ENCODE measurements at regions not wholly inside any gene's neighbourhood (a gene's known extent, or its start where the extent isn't known, plus 50 kb on each side); places are given as distances from the start of the nearest gene placed in this dataset.

DNA sequence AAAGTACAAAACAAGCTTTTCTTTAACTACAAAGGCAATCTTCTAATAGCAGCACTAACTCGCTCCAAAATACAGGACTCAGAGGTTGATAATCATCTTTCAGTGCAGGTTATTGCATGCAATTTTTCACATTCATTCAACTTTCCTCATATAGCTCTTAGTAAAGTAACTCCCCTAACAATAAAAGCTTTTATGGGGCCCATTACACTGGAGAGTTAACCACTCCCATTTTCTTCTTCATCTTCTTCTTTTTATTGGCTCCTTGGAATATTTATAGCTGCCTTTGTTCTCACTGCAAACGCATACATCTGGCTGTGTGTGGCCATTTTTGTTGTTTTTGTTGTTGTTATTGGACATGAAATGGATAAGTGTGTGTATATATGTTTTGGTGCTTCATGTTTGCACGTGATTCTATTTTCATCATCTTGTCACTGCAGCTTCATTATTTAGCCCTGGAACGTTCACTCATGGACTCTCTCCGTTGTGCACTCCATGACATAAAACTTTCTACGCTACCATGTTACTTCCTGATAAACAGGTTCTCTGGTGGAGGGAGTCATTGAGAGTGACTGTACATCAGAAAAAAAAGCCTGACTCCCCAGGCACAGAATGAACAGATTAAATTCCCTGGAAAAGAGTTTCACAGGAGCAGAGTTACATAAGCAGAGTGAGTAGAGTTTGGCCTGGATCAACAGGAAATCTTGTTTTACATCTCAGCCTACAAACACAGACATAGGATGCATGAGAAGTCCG lies 236.4 kb upstream of the SP4 start:
- Histone ChIP-seq H3K4me1 (ENCODE audit: insufficient read depth, low read length) (peaks cover 5% of the 10 kb centered on the region), H3K9ac (ENCODE audit: low read depth, low read length) (no peak overlapping the region), H3K36me3 (ENCODE audit: insufficient read depth, low read length) (no peaks in the 10 kb centered on the region)

DNA sequence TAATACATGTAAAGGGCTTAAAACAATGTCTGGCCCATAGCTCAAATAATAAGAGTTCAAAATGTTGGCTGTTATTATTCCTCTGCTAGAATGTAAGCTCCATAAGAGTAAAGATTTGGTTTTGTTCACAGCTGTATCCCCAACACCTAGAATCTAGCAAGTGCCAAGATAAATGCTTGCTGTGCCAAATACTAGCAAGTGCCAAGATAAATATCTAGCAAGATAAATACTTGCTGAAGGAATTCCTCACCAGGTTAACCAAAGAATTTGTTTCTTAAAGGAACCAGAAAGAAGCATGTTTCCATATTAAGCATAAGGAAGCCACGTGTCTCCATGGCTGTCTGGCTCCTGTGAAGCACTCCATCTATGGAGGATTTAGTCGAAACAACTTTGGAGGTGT lies 235.2 kb upstream of the SP4 start:
- Histone ChIP-seq H3K9ac (ENCODE audit: low read depth, low read length) (no peak overlapping the region), H3K9me3 (ENCODE audit: control insufficient read depth, insufficient read depth, low read length) (no peaks in the 10 kb centered on the region), H3K4me1 (ENCODE audit: insufficient read depth, low read length) (peaks cover 5% of the 10 kb centered on the region), H3K36me3 (ENCODE audit: insufficient read depth, low read length) (no peaks in the 10 kb centered on the region)

More for the DNA sequence above, 236.4 kb upstream of the SP4 start:
- H3K9me3 ChIP-seq (ENCODE audit: control insufficient read depth, insufficient read depth, low read length), result no peaks in the 10 kb centered on the region

DNA sequence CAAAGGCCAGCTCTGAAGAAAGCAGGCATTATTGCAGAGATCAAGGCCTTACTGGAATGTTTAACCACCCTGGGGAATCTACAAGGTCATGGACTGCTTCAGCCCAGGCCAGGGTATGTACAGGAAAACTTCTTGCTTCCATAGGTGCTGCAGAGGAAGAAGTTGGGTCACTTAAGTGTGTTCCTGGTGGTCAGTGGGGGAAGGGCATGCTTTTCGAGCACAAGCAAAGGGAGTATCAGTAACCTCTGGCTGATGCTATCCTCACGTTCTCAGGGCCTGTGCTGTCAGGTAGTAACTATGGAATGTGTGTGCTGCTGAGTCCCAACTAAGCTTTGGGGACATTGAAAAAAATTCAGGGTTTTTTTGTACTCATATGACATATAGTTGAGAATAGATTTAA lies 234.0 kb upstream of the SP4 start:
- Histone ChIP-seq H3K9me3 (ENCODE audit: control insufficient read depth, insufficient read depth, low read length) (no peaks in the 10 kb centered on the region), H3K36me3 (ENCODE audit: insufficient read depth, low read length) (no peaks in the 10 kb centered on the region), H3K4me1 (ENCODE audit: insufficient read depth, low read length) (peaks cover 5% of the 10 kb centered on the region), H3K9ac (ENCODE audit: low read depth, low read length) (no peak overlapping the region)

DNA sequence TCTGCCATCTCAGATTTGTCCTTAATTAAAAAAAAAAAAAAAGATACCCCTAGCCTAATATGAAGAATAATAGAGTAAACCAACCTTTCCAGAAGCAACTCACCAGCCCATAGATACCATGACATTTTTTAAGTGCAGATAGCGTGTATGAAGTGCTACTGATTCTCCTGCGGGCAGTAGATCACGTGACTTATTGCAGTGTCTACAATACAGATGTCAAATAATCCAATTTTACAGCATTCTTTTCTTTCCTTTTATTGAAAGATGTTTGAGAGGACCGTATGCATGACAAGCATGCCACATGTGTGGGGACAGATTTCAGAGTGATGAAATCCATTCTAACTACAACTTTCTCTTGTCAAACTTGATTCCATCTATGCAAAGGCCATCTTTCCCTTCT lies 232.9 kb upstream of the SP4 start:
- H3K9ac ChIP-seq (ENCODE audit: low read depth, low read length), result no peak overlapping the region
- H3K9me3 ChIP-seq (ENCODE audit: control insufficient read depth, insufficient read depth, low read length), result no peaks in the 10 kb centered on the region
- no peaks in the 10 kb centered on the region for H3K36me3 ChIP-seq (ENCODE audit: insufficient read depth, low read length)
- H3K4me1 ChIP-seq (ENCODE audit: insufficient read depth, low read length), result peaks cover 5% of the 10 kb centered on the region

DNA sequence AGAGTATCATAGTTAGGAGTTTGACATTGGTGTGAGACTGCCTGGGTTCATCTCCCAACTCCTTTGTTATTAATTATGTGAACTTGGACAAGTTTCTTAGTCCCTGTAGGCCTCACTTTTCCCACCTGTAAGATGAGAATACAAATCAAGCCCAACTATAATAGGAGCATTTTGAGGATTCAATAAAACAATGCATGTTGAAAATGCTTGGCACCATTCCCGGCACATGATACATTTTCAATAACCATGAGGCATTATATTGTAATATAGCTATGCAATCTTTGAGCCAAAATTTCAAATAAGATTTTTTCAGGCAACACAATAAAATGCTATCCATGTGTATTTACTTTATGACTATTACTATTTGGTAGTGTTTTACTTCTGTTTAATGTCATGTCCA lies 229.0 kb upstream of the SP4 start:
- no peak overlapping the region for H3K9ac ChIP-seq (ENCODE audit: low read depth, low read length)
- no peaks in the 10 kb centered on the region for H3K9me3 ChIP-seq (ENCODE audit: control insufficient read depth, insufficient read depth, low read length)
- no peaks in the 10 kb centered on the region for H3K36me3 ChIP-seq (ENCODE audit: insufficient read depth, low read length)
- H3K4me1 ChIP-seq (ENCODE audit: insufficient read depth, low read length), result peaks cover 1% of the 10 kb centered on the region; the same call in 1 of the 2 replicates

DNA sequence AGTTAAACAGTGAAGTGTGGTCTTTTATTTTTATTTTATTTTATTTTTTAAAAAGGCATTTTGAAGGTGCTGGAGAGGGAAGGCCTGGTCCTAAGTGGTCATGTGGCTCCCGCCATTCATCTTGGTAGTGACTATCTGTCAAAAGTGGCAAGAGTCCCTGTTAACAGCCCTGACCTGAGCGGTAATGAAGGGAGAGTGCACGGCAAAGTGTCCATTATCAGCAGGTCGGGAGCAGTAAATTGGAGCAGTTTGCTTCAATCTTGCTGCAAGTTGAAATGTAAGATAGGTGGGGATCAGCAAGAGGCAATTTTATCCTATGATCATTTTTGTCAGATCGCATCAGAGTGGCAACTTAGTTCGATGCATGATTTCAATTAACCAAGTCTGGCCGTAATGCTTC lies 227.4 kb upstream of the SP4 start:
- no peaks in the 10 kb centered on the region for H3K36me3 ChIP-seq (ENCODE audit: insufficient read depth, low read length)
- no peak overlapping the region for H3K9ac ChIP-seq (ENCODE audit: low read depth, low read length)
- H3K4me1 ChIP-seq (ENCODE audit: insufficient read depth, low read length), result no peaks in the 10 kb centered on the region
- H3K9me3 ChIP-seq (ENCODE audit: control insufficient read depth, insufficient read depth, low read length), result no peaks in the 10 kb centered on the region

DNA sequence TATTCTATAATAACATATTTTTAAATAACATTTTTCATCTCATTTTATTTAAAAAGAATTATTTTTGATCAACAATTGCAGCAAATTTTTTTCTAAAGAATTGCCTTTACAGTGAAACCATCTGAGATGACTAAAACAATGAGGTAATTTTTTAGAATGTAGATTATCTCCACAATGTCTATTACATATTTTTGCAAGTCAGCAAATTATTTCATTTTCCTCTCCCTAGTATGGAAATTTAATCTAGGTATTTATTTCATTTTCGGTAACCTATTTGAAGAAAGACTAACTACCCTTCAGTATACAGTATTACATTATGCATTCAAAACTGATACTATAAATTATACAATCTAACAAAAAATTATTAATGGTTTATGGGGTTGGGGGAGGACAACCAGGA lies 213.2 kb upstream of the SP4 start:
- H3K4me1 ChIP-seq (ENCODE audit: insufficient read depth, low read length), result no peaks in the 10 kb centered on the region
- H3K36me3 ChIP-seq (ENCODE audit: insufficient read depth, low read length), result no peaks in the 10 kb centered on the region
- H3K9me3 ChIP-seq (ENCODE audit: control insufficient read depth, insufficient read depth, low read length), result no peaks in the 10 kb centered on the region
- H3K9ac ChIP-seq (ENCODE audit: low read depth, low read length), result no peak overlapping the region

DNA sequence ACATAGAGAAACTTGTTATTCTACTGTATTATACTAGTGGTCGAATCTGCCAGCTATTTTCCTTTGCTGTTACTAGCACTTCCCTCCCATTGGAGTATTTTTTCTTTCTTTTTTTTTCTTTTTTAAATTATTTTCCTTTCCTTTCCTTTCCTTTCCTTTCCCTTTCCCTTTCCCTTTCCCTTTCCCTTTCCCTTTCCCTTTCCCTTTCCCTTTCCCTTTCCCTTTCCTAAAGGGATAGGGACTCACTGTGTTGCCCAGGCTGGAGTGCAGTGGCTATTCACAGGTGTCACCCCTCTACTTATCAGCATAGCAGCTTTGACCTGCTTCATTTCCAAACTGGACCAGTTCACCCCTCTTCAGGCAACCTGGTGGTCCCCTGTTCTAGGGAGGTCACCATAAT lies 212.6 kb upstream of the SP4 start:
- H3K9me3 ChIP-seq (ENCODE audit: control insufficient read depth, insufficient read depth, low read length), result no peaks in the 10 kb centered on the region
- H3K4me1 ChIP-seq (ENCODE audit: insufficient read depth, low read length), result no peaks in the 10 kb centered on the region
- H3K9ac ChIP-seq (ENCODE audit: low read depth, low read length), result no peak overlapping the region
- no peaks in the 10 kb centered on the region for H3K36me3 ChIP-seq (ENCODE audit: insufficient read depth, low read length)

DNA sequence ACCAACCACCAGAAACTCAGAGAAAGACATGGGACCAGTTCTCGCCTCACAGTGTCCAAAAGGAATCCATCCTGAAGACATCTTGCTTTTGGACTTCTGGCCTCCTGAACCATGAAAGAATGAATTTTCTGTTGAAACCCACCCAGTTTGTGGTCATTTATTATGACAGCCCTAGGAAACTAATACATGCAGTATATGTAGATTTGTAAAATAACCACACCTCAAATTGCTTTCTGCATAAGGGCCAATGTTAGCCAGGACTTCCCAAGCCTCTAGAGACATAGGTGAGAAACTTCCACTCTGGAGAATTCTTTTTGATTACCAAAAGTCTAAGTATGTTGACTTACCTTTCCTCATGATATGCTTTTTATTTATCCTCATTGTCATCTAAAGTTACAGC lies 210.5 kb upstream of the SP4 start:
- no peaks in the 10 kb centered on the region for H3K4me1 ChIP-seq (ENCODE audit: insufficient read depth, low read length)
- H3K9ac ChIP-seq (ENCODE audit: low read depth, low read length), result no peak overlapping the region
- no peaks in the 10 kb centered on the region for H3K9me3 ChIP-seq (ENCODE audit: control insufficient read depth, insufficient read depth, low read length)
- H3K36me3 ChIP-seq (ENCODE audit: insufficient read depth, low read length), result no peaks in the 10 kb centered on the region

DNA sequence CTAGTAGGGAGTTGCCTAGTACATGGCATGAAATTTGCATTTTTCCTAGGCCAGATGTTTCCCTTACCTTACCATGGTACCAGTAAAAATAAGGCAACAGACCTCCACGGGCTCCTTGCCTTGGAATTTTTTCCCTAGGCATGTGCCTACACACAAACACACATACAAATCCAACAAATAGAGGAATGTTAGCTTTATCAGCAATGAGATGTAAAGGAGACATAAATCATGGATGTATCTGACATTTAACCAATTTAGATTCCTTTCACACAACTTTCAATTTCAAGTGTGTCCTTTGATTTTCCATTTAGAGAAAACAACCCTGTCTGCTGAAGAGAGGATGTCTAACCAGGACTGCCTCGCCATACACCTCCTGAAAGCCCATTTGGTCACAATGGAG lies 209.7 kb upstream of the SP4 start:
- Histone ChIP-seq H3K9me3 (ENCODE audit: control insufficient read depth, insufficient read depth, low read length) (no peaks in the 10 kb centered on the region), H3K36me3 (ENCODE audit: insufficient read depth, low read length) (no peaks in the 10 kb centered on the region), H3K9ac (ENCODE audit: low read depth, low read length) (no peak overlapping the region), H3K4me1 (ENCODE audit: insufficient read depth, low read length) (no peaks in the 10 kb centered on the region)

DNA sequence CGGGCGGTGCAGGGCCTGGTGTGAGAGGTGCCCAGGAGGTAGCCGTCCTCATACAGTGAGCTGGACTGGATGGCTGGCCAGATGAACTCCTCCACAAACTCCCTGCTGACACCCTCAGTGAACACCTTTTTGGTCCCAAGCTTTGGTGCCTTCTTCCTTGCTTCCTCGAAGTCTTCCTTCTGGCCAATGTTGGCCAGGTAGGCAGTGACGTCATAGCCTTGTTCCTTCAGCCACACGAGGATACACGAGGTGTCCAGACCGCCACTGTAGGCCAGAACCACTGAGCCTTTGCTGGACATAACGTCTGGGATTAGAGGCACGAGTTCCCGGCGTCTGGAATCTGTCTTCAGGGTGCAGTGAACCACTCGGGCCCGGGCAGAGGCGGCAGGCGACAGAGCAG lies 206.8 kb upstream of the SP4 start:
- Histone ChIP-seq H3K4me1 (ENCODE audit: insufficient read depth, low read length) (no peaks in the 10 kb centered on the region), H3K9ac (ENCODE audit: low read depth, low read length) (no peak overlapping the region), H3K36me3 (ENCODE audit: insufficient read depth, low read length) (no peaks in the 10 kb centered on the region), H3K9me3 (ENCODE audit: control insufficient read depth, insufficient read depth, low read length) (no peaks in the 10 kb centered on the region)

DNA sequence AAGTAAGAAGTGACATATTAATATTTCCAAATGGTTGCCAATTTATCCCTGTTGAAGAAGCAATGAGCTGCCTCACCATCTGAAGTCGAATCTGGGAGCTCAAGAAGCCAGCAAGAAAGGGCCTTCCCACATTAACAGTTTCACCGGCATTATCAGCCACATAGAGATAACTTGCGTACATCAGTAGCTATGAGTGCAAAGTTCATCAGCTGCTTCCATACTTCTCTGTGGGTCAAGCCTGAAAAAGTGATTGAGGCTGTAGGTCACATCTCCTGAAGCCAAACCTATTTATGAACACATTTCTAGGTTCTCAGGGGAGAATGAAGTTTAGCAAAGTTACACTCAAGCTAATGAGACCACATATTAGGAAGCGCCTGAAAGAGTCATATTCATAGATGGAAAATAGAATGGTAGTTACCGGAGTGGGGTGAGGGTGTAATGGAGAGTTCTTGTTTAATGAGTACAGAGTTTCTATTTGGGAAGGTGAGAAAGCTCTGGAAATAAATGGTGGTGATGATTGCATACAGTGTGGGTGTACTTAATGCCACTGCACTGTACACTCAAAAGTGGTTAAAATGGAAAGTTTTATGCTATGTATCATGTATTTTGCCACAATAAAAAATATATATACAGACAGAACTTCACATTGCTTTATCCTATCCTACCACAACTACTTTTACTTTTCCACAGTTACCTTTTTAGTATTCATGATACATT lies 189.3 kb upstream of the SP4 start:
- no peaks in the 10 kb centered on the region for H3K9me3 ChIP-seq (ENCODE audit: control insufficient read depth, insufficient read depth, low read length)
- H3K4me1 ChIP-seq (ENCODE audit: insufficient read depth, low read length), result 0 out of 2 replicates have a peak, but pooled peaks cover 4% of the 10 kb centered on the region
- H3K36me3 ChIP-seq (ENCODE audit: insufficient read depth, low read length), result no peaks in the 10 kb centered on the region
- no peak overlapping the region for H3K9ac ChIP-seq (ENCODE audit: low read depth, low read length)

DNA sequence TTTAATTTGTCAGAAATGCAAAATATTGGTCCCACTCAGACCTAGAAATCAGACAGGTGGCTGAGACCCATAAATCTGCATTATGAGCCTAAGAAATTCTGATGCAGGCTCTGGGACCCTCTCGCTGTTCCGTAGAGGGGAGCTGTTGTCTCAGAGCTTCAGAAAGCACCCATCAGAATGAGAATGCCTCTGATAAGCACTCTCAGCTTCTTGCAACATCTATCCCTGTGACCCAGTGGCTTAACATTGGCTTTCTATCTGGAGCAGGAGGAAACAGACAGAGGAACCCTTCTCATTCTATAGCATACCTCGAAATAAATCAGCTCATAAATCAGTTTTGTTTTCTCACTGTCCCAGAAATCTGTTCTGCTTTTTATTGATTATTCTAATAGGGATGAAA lies 184.6 kb upstream of the SP4 start:
- H3K9me3 ChIP-seq (ENCODE audit: control insufficient read depth, insufficient read depth, low read length), result no peaks in the 10 kb centered on the region
- no peak overlapping the region for H3K9ac ChIP-seq (ENCODE audit: low read depth, low read length)
- 0 out of 2 replicates have a peak, but pooled peaks cover 4% of the 10 kb centered on the region for H3K4me1 ChIP-seq (ENCODE audit: insufficient read depth, low read length)

DNA sequence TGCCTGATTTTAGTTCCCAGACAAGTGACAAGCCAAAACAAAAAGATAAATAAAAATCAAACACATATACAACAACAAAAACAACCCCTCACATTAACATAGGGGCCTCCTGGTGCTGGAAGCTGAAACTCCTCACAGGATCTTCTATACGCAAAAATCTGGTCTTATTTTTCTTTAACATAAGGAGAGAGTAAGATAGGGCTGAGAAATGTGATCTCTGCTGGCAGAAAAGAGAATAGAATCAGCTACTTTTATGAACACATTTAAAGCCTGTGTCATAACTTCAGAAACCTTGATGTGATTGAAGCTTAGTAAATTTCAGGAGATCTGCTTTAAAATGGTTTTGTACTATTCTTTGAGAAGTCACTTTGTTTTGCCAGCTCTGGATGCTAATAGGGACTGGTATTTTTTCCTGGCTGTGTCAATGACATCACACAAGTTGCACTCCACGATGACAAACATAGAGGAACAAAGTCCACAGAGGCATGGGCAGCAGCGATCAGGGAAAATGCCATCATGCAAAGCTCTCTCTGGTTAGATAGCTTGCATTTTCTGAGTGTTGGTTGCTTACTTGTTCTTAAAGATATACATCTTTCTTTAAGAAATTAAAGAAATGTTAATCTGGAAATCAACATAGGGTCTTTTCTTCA lies 176.6 kb upstream of the SP4 start:
- Histone ChIP-seq H3K9me3 (ENCODE audit: control insufficient read depth, insufficient read depth, low read length) (no peaks in the 10 kb centered on the region), H3K4me1 (ENCODE audit: insufficient read depth, low read length) (peaks cover 15% of the 10 kb centered on the region; the same call in 1 of the 2 replicates), H3K9ac (ENCODE audit: low read depth, low read length) (no peak overlapping the region), H3K36me3 (ENCODE audit: insufficient read depth, low read length) (no peaks in the 10 kb centered on the region)

More for the DNA sequence above, 184.6 kb upstream of the SP4 start:
- no peaks in the 10 kb centered on the region for H3K36me3 ChIP-seq (ENCODE audit: insufficient read depth, low read length)
